ENCODE measurements at regions not wholly inside any gene's neighbourhood (a gene's known extent, or its start where the extent isn't known, plus 50 kb on each side); places are given as distances from the start of the nearest gene placed in this dataset.
"Not testable (repeated sequence)": the region's sequence is repeated elsewhere in the genome, so short reads cannot be mapped to it uniquely, and the experiment has no call there.

DNA sequence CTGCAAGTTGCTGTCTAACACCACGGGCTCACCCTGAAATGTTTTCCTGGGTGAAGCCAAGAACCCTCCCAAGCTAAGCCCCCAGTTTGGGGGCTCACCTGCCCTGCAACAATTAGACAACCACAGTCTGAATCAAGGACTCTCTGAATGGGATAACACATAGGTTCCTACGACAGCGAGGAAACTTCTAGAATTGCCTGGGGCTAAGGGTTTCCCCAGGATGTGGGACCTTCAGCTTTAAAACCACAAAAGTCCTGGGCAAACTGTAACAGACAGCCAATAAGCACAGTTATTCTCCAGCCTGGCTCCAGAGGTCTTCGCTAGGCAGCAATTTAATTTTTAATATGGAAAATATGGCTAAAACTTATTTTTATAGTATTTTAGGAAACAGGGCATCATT lies 162.6 kb downstream of the PRKX start:
- no peak for DNase-seq (ENCODE audit: low spot score)

GRCh38 chrX:3550160-3550751 lies 163.2 kb downstream of the PRKX start:
- peak; percentile 11 for DNase-seq (ENCODE audit: low spot score)

DNA sequence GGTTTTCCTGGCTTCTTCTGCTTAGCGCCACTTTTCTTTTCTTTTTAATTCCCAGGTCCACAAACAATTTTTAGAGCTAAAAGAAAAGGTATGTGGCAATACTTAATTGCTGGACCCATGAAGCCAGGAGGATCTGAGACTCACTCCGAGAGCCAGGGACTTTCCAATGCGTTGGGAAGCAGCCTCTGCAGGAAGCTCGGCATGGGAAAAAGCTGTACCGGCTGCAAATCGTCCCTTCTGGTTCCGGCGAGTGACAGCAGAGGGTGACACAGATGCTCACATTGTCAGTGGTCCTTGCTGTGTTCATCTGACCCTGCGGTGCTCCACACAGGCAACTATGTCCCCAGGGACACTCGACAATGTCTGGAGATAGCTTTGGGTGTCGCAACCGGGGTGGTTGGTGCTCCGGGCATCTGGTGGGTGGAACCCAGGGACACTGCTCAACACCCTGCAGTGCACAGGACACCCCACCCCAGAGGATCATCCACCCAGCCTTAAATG lies 164.0 kb downstream of the PRKX start:
- no peak for DNase-seq (ENCODE audit: low spot score)

GRCh38 chrX:3548765-3549391 lies 164.6 kb downstream of the PRKX start:
- DNase-seq (ENCODE audit: low spot score): peak; percentile 5

- no peak for DNase-seq (ENCODE audit: low spot score)
These were observed 167.5 kb downstream of the PRKX start for GRCh38 chrX:3545901-3546300.

DNA sequence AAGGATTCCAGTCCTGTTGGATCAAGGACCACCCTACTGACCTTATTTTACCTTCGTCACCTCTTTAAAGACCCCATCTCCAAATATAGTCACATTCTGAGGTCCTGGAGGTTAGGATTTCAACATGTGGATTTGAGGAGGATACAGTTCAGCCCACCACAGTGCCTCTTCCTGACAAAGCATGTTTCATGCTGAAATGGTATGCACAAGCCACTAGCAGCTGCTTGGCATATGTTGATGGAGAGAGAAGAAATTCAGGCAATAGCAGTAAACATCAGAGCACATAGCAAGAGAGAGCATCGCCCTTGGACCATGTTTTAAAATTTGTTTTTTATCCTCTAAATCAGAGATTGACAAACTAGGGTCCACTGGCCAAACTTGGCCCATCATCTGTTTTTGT lies 172.1 kb downstream of the PRKX start:
- DNase-seq (ENCODE audit: low spot score): no peak

DNA sequence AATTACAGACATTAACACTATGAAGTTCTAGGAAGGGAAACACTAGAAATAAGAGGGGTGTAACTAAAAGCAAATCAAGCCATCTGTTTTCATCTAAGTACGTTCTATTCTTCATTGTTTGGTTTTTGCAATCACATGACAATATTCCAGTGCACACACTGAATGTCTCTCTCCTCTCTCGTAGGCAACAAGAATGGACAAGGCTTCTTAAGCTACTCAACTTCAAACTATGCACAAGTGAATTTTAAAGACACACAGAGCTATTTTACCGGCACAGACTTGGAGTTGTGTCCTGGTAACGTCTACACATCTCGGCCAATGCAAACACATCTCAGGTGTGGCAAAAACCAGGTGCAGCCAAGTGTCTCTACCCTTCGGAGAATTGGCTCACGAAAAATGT lies 173.3 kb downstream of the PRKX start:
- no peak for DNase-seq (ENCODE audit: low spot score)

DNA sequence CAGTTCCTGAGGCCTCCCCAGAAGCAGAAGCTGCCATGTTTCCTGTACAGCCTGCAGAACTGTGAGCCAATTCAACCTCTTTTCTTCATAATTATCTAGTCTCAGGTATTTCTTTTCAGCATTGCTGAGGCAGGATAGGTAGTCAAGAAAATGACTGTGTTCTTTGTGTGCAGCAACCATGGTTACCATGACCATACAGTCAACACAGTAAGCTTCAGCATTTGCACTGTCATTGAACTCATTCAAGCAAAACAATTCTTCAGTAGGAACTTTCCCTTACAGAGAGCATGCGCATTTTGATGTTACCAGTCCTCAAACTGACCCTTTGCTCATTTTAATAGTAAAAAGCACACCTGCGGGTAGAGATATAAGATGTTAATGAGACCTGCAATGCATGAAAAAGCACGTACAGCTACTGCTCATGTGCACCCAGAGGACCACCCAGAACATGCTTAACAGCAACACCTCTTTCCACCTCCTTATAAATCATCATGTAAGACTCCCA lies 180.8 kb downstream of the PRKX start:
- no peak for DNase-seq (ENCODE audit: low spot score)

- not testable (repeated sequence) for DNase-seq (ENCODE audit: low spot score)
These were observed 182.0 kb downstream of the PRKX start for GRCh38 chrX:3531435-3531834.

GRCh38 chrX:3529466-3530010 lies 183.1 kb upstream of the MXRA5 start:
- no peak for DNase-seq (ENCODE audit: low spot score)

- DNase-seq (ENCODE audit: low spot score): no peak
These were observed 181.4 kb upstream of the MXRA5 start for GRCh38 chrX:3527811-3528210.

DNA sequence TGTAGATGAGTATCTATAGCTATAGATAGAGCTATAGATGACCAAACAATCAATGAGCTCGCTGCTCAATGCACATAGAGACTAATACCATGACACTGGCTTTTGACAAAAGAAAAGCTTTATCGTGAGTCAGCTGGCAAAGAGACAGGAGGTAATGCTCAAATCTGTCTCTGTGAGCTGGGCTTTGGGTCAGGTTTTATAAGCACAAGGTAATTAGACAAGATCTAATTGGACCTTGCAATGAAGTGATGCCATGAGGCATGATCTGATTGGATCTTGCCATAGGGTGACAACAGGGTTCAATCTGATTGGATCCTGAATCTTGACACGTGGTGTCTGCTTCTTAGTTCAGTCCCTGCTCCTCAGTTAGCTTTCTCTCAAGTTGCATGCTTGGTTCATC lies 180.7 kb upstream of the MXRA5 start:
- DNase-seq (ENCODE audit: low spot score): no peak

DNA sequence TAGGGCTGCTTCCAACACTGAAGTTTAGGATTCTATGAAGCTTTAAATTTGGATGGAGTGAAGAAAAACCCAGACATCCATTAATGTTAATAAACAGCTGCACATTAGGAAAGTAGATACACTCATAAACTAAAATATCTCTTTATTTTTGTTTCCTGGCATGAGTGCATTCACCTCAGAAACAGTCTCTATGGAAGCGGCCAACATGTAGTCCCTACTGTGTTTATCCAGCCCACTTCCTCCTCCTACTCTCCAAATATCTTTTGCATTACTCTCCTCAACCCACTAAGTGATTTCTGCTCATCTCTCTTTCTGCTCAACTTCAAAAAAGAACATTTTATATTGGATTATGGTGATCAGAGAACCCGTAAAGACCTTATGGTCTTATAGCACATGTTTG lies 180.3 kb upstream of the MXRA5 start:
- no peak for DNase-seq (ENCODE audit: low spot score)

DNA sequence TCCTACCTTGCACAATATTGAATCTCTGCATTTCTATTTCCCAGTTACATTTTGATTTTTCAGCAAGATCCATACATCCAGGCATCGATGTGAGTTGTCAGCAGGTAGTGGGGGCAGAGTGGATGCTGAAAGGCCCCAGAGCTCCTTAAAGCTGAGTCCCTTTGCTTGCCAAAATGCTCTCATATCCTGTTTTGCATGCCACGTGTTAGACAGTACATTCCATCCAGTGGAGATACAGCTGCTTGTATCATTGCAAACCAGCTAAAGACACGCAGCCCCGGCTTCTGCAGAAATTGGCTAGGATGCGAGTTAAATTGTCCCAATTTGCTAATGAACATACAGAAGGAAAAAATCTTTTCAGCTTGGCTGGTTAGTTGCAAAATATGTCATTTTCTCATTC lies 179.6 kb upstream of the MXRA5 start:
- DNase-seq (ENCODE audit: low spot score): no peak

GRCh38 chrX:3522101-3522650 lies 175.7 kb upstream of the MXRA5 start:
- DNase-seq (ENCODE audit: low spot score): no peak

GRCh38 chrX:3521396-3521795 lies 174.9 kb upstream of the MXRA5 start:
- DNase-seq (ENCODE audit: low spot score): no peak

- no peak for DNase-seq (ENCODE audit: low spot score)
These were observed 174.5 kb upstream of the MXRA5 start for GRCh38 chrX:3520982-3521381.

GRCh38 chrX:3520458-3520857 lies 174.0 kb upstream of the MXRA5 start:
- DNase-seq (ENCODE audit: low spot score): no peak

- not testable (repeated sequence) for DNase-seq (ENCODE audit: low spot score)
These were observed 172.9 kb upstream of the MXRA5 start for GRCh38 chrX:3519384-3519783.

GRCh38 chrX:3518870-3519269 lies 172.4 kb upstream of the MXRA5 start:
- DNase-seq (ENCODE audit: low spot score): no peak

GRCh38 chrX:3516051-3516541 lies 169.6 kb upstream of the MXRA5 start:
- DNase-seq (ENCODE audit: low spot score): no peak

DNA sequence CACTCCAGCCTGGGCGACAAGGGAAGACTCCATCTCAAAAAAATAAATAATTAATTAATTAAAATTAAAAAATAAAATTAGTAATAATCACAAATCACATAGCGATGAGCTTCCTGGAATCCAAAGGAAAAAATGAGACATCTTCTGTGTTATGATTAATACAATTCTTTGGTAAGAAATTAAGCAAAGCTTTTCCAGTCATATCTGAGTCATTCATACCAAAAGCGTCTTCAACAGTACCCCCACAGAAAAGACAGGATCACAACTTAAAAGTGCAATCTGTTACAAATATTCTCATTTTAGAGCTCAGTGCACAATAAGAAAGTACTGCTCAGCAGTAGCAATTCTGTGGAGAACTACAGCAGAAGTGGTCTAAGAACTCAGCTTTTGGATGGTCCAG lies 168.5 kb upstream of the MXRA5 start:
- DNase-seq (ENCODE audit: low spot score): no peak

DNA sequence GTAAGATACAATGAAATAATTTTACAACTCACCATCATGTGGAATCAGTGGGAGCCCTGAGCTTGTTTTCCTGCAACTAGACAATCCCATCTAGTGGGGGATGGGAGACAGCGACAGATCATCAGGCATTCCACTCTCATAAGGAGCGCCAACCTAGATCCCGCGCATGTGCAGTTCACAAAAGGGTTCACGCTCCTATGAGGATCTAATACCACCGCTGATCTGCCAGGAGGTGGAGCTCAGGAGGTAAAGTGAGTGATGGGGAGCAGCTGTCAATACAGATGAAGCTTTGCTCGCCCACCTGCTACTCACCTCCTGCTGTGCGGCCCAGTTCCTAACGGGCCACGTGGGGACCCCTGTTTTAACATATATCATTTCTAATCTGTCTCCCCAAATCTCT lies 165.7 kb upstream of the MXRA5 start:
- not testable (repeated sequence) for DNase-seq (ENCODE audit: low spot score)
